H1 (cell line): ENCODE measurements at regions not wholly inside any gene's neighbourhood (a gene's known extent, or its start where the extent isn't known, plus 50 kb on each side); places are given as distances from the start of the nearest gene placed in this dataset.

ENCODE experiments used
- CTCF ChIA-PET: fragments of 300-600 bp; sonication (Branson Sonifier 250); formaldehyde crosslinking; loops from one replicate; lab custom pipeline; 2021; ENCODE audit not compliant: partially characterized antibody; lab: Charles Lee
- POLR2A ChIA-PET: fragments of 300-600 bp; sonication (Branson Sonifier 250); formaldehyde crosslinking; loops from one replicate; lab custom pipeline; 2021; ENCODE audit warnings: inconsistent platforms; ENCODE audit not compliant: partially characterized antibody; lab: Charles Lee
- DNase-seq, 2 experiments: peaks; one replicate each; pipeline versions ENCODE4 v3.0.0 to v3.0.0-alpha.2; 2010 to 2022; ENCODE audit warnings: low spot score in 2 of 2, low read depth in 1 of 2, mixed read lengths in 1 of 2
- FAIRE-seq: peaks from 2 replicates; lab custom pipeline; 2011; peaks lifted over from hg19 to GRCh38; lab: Jason Lieb, UNC
- H2AFZ ChIP-seq: 2 replicates; pipeline ENCODE4 v1.8.1; 2012; ENCODE audit warnings: low read length, inconsistent platforms
- H2AK5ac ChIP-seq: 2 replicates; pipeline ENCODE4 v1.6.1; 2013; ENCODE audit warnings: low read depth, low read length
- H2BK120ac ChIP-seq: replicated peaks from 2 replicates; pipeline ENCODE3; 2013; ENCODE audit warnings: low read depth, low read length, inconsistent platforms
- H2BK12ac ChIP-seq: 2 replicates; pipeline ENCODE4 v1.6.1; 2013; ENCODE audit warnings: low read depth, low read length
- H2BK15ac ChIP-seq: 2 replicates; pipeline ENCODE4 v1.6.1; 2013; ENCODE audit warnings: low read length
- H2BK20ac ChIP-seq: 2 replicates; pipeline ENCODE4 v1.6.1; 2013; ENCODE audit warnings: low read length
- H2BK5ac ChIP-seq: 2 replicates; pipeline ENCODE4 v1.6.1; 2013; ENCODE audit warnings: low read depth, low read length
- H3K14ac ChIP-seq: 2 replicates; pipeline ENCODE4 v1.6.1; 2013; ENCODE audit warnings: inconsistent platforms; ENCODE audit not compliant: insufficient read length
- H3K18ac ChIP-seq: 2 replicates; pipeline ENCODE4 v1.6.1; 2013; ENCODE audit warnings: low read length; ENCODE audit errors: extremely low read depth
- H3K23ac ChIP-seq: 2 replicates; pipeline ENCODE4 v1.6.1; 2013; ENCODE audit warnings: inconsistent platforms; ENCODE audit not compliant: insufficient read length
- H3K23me2 ChIP-seq: 2 replicates; pipeline ENCODE4 v1.6.1; 2013; ENCODE audit warnings: low read depth, low read length
- H3K27ac ChIP-seq: 2 replicates; pipeline ENCODE4 v1.6.1; 2011; ENCODE audit warnings: low read depth, low read length, inconsistent platforms
- H3K27me3 ChIP-seq, 4 experiments: replicated peaks in 1 of 4; 1 replicate in 1 of 4; 2 replicates in 3 of 4; pipeline versions ENCODE4 v1.6.1 to v1.8.1; 2011 to 2013; ENCODE audit warnings: low read length in 3 of 4, mild to moderate bottlenecking in 3 of 4, inconsistent platforms in 2 of 4, mixed read lengths in 2 of 4, moderate library complexity in 1 of 4; ENCODE audit not compliant: control insufficient read depth in 3 of 4, insufficient read depth in 3 of 4; ENCODE audit errors: extremely low read depth in 1 of 4
- H3K36me3 ChIP-seq, 4 experiments: 2 replicates each; pipeline versions ENCODE4 v1.6.1 to v1.8.1; 2011 to 2013; ENCODE audit warnings: mild to moderate bottlenecking in 4 of 4, low read length in 3 of 4, moderate library complexity in 2 of 4, control low read depth in 1 of 4, inconsistent platforms in 1 of 4; ENCODE audit not compliant: insufficient read depth in 4 of 4, control insufficient read depth in 2 of 4
- H3K4ac ChIP-seq: replicated peaks from 2 replicates; pipeline ENCODE3; 2013; ENCODE audit warnings: low read length, low read depth, mixed read lengths, inconsistent platforms; ENCODE audit not compliant: insufficient read length
- H3K4me1 ChIP-seq, 4 experiments: replicated peaks in 1 of 4; 1 replicate in 1 of 4; 2 replicates in 3 of 4; pipeline versions ENCODE4 v1.6.1 to v1.8.1; 2011 to 2013; ENCODE audit warnings: low read length in 3 of 4, inconsistent platforms in 2 of 4, mixed read lengths in 1 of 4; ENCODE audit not compliant: insufficient read depth in 4 of 4, control insufficient read depth in 3 of 4
- H3K4me2 ChIP-seq, 2 experiments: 2 replicates each; pipeline versions ENCODE4 v1.6.1 to v1.8.1; 2011 to 2013; ENCODE audit warnings: low read depth in 2 of 2, low read length in 2 of 2, control low read depth in 1 of 2, inconsistent platforms in 1 of 2, mild to moderate bottlenecking in 1 of 2; ENCODE audit not compliant: insufficient read depth in 1 of 2
- H3K4me3 ChIP-seq, 4 experiments: fragments of 200-600, 300-600 bp in 1 of 4; sonication (generic), shearing (Covaris generic), sonication (Bioruptor Twin) in 1 of 4; 2 replicates each; pipeline versions ENCODE4 v1.5.1 to v1.8.1; 2011 to 2016; ENCODE audit warnings: low read length in 4 of 4, low read depth in 3 of 4, control low read depth in 2 of 4, inconsistent platforms in 2 of 4, mild to moderate bottlenecking in 2 of 4, mixed read lengths in 1 of 4, moderate library complexity in 1 of 4; ENCODE audit not compliant: insufficient read depth in 2 of 4; ENCODE audit errors: extremely low read depth in 1 of 4
- H3K56ac ChIP-seq: replicated peaks from 2 replicates; pipeline ENCODE3; 2013; ENCODE audit warnings: low read depth, mild to moderate bottlenecking, mixed read lengths, low read length, inconsistent platforms; ENCODE audit not compliant: insufficient read length
- H3K79me1 ChIP-seq: 2 replicates; pipeline ENCODE4 v1.6.1; 2013; ENCODE audit warnings: low read depth, low read length, control low read depth
- H3K79me2 ChIP-seq, 2 experiments: 2 replicates each; pipeline versions ENCODE4 v1.6.1 to v1.8.1; 2012 to 2013; ENCODE audit warnings: low read length in 2 of 2, mild to moderate bottlenecking in 2 of 2, inconsistent platforms in 1 of 2; ENCODE audit not compliant: insufficient read depth in 2 of 2, control insufficient read depth in 1 of 2
- H3K9ac ChIP-seq, 4 experiments: replicated peaks in 1 of 4; 1 replicate in 1 of 4; 2 replicates in 3 of 4; pipeline versions ENCODE4 v1.6.1 to v1.8.1; 2011 to 2013; ENCODE audit warnings: low read depth in 3 of 4, low read length in 3 of 4, control low read depth in 2 of 4, mild to moderate bottlenecking in 2 of 4, moderate library complexity in 2 of 4, inconsistent platforms in 1 of 4; ENCODE audit errors: extremely low read depth in 1 of 4
- H3K9me3 ChIP-seq, 2 experiments: 2 replicates each; pipeline versions ENCODE4 v1.6.1 to v1.8.1; 2012 to 2013; ENCODE audit warnings: mild to moderate bottlenecking in 2 of 2, moderate library complexity in 2 of 2, control low read depth in 1 of 2, inconsistent platforms in 1 of 2, low read depth in 1 of 2, low read length in 1 of 2, mixed read lengths in 1 of 2; ENCODE audit not compliant: insufficient read depth in 2 of 2
- H4K20me1 ChIP-seq, 2 experiments: replicated peaks in 1 of 2; 2 replicates each; pipeline versions ENCODE3 to v1.8.1; 2011 to 2013; ENCODE audit warnings: inconsistent platforms in 2 of 2, low read length in 2 of 2, mild to moderate bottlenecking in 1 of 2; ENCODE audit not compliant: insufficient read depth in 2 of 2, control insufficient read depth in 1 of 2
- H4K5ac ChIP-seq: 2 replicates; pipeline ENCODE4 v1.6.1; 2013; ENCODE audit warnings: low read length, low read depth, mixed read lengths, inconsistent platforms; ENCODE audit not compliant: insufficient read length
- H4K8ac ChIP-seq: 2 replicates; pipeline ENCODE4 v1.8.0; 2013; ENCODE audit warnings: mild to moderate bottlenecking, moderate library complexity, low read length, inconsistent platforms; ENCODE audit not compliant: insufficient read depth; ENCODE audit errors: extremely low read depth
- H4K91ac ChIP-seq: replicated peaks from 2 replicates; pipeline ENCODE3; 2013; ENCODE audit warnings: low read length, mixed read lengths, inconsistent platforms; ENCODE audit not compliant: insufficient read length
- CTBP2 ChIP-seq: IDR thresholded peaks from 2 replicates; pipeline ENCODE4 v1.7.0; 2011; ENCODE audit warnings: borderline replicate concordance, mild to moderate bottlenecking, moderate library complexity, mixed read lengths, low read length; ENCODE audit not compliant: insufficient read depth, insufficient read length
- KDM5A ChIP-seq: fragments of 200-600 bp; IDR thresholded peaks from 2 replicates; pipeline ENCODE4 v1.7.1; 2012; ENCODE audit warnings: mild to moderate bottlenecking, low read length, inconsistent platforms, mixed read lengths
- NANOG ChIP-seq: IDR thresholded peaks from 2 replicates; pipeline ENCODE4 v1.6.1; 2011; ENCODE audit warnings: low read length, low read depth, mild to moderate bottlenecking, inconsistent platforms; ENCODE audit not compliant: insufficient read depth, poor library complexity, severe bottlenecking
- RNF2 ChIP-seq: fragments of 200-900, 300-1000 bp; sonication (generic); IDR thresholded peaks from 2 replicates; pipeline ENCODE4 v1.7.1; 2016; ENCODE audit warnings: borderline replicate concordance, low read depth, mild to moderate bottlenecking, antibody characterized with exemption, low read length; ENCODE audit not compliant: poor library complexity, severe bottlenecking; ENCODE audit errors: missing control alignments
- SP2 ChIP-seq: IDR thresholded peaks from 2 replicates; pipeline ENCODE4 v1.6.1; 2012; ENCODE audit warnings: mild to moderate bottlenecking, low read length, inconsistent platforms
- ZNF274 ChIP-seq: IDR thresholded peaks from 2 replicates; pipeline ENCODE4 v1.7.0; 2012; ENCODE audit warnings: low read length, borderline replicate concordance; ENCODE audit errors: extremely low read depth
- WGBS, 2 experiments: shearing (Covaris generic) in 1 of 2; methylation state at CpG; one replicate each; pipeline versions ENCODE4 v1.1.6 to v1.1.7; 2013 to 2015; ENCODE audit warnings: low lambda C conversion rate in 2 of 2, mixed read lengths in 2 of 2, inconsistent platforms in 1 of 2, low coverage in 1 of 2, missing lambda C conversion rate in 1 of 2; ENCODE audit not compliant: insufficient replicate concordance in 2 of 2, insufficient coverage in 1 of 2, insufficient read length in 1 of 2; ENCODE audit errors: extremely low coverage in 1 of 2, missing lambda C conversion rate in 1 of 2; 5-methylcytosine and 5-hydroxymethylcytosine counted together

GRCh38 chr16:54623636-54624035 lies 307.0 kb upstream of the IRX5 start:
- H2BK15ac ChIP-seq, result no peak overlapping the region
- H3K79me1 ChIP-seq, result no peaks in the 10 kb centered on the region
- H3K4ac ChIP-seq, result no peak overlapping the region
- H3K4me1 ChIP-seq, result no peaks in the 10 kb centered on the region
- H4K5ac ChIP-seq, result no peak overlapping the region
- H3K56ac ChIP-seq, result no peak overlapping the region
- no peak overlapping the region for H3K23ac ChIP-seq
- no peak overlapping the region for H2BK12ac ChIP-seq
- H2BK120ac ChIP-seq, result no peak overlapping the region
- no peaks in the 10 kb centered on the region for H3K36me3 ChIP-seq
- H3K23me2 ChIP-seq, result no peaks in the 10 kb centered on the region
- DNase-seq, result no peak
- no peak overlapping the region for H2AFZ ChIP-seq
- CTCF ChIA-PET, result no interaction called here
- H4K20me1 ChIP-seq, result no peaks in the 10 kb centered on the region
- H3K79me2 ChIP-seq, result no peaks in the 10 kb centered on the region
- no peak overlapping the region for H3K18ac ChIP-seq
- no peak overlapping the region for H3K4me2 ChIP-seq
- H2BK5ac ChIP-seq, result no peak overlapping the region
- no peak overlapping the region for H4K8ac ChIP-seq
- H3K27me3 ChIP-seq, result no peaks in the 10 kb centered on the region; a peak in 3 of 7 replicates
- H2BK20ac ChIP-seq, result no peak overlapping the region
- no peak overlapping the region for H3K4me3 ChIP-seq
- H2AK5ac ChIP-seq, result no peak overlapping the region
- FAIRE-seq, result no peak
- POLR2A ChIA-PET, result no interaction called here
- H3K9me3 ChIP-seq, result peaks cover 5% of the 10 kb centered on the region in 2 experiments; a peak in 2 of 4 replicates
- H3K9ac ChIP-seq, result no peak overlapping the region
- H3K27ac ChIP-seq, result no peak overlapping the region
- WGBS, 2 experiments, result 94% methylated on average over 7 of the region's 7 CpGs; no CpG with 5 or more reads in 1 of the 2 experiments
- no peak overlapping the region for H4K91ac ChIP-seq
- no peak overlapping the region for H3K14ac ChIP-seq
- no peak for TF ChIP-seq ZNF274
- TF ChIP-seq RNF2, result no peak
- no peak for TF ChIP-seq NANOG
- no peak for TF ChIP-seq CTBP2
- no peak for TF ChIP-seq KDM5A
- no peak for TF ChIP-seq SP2
